Testis (tissue), 2 donors: ENCODE measurements at regions not wholly inside any gene's neighbourhood (a gene's known extent, or its start where the extent isn't known, plus 50 kb on each side); places are given as distances from the start of the nearest gene placed in this dataset.

ENCODE experiments used
- POLR2A ChIP-seq: fragments of 450-650 bp; IDR thresholded peaks from one replicate; pipeline ENCODE4 v1.6.1; 2017; ENCODE audit warnings: antibody characterized with exemption, mild to moderate bottlenecking, moderate library complexity
- TF ChIP-seq, protein P1 (sequence below), 3 experiments: fragments of 450-650 bp in 2 of 3; fragments of 200-600 bp in 1 of 3; sonication (generic) in 1 of 3; IDR thresholded peaks; one replicate each; pipeline ENCODE4 v1.5.1; 2016 to 2019; ENCODE audit warnings: antibody characterized with exemption in 3 of 3, mild to moderate bottlenecking in 2 of 3, moderate library complexity in 1 of 3

DNA sequence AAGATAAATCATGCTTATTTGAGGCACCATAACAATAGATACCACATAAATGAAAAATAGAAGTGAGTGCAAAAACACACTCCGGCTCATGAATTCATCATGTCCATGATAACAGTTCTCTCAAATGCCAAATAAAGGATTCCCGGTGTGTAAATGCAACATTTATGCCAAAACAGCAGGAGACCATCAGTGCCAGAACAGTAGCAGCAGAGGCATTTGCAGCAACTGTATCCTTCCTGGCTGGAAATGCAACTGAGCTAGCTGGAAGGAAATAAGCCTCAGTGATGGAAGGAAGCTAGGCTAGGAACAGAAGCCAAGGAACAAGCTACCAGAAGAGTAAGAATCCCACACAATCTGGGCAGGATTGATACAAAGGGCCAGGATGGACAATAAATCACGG, 79.9 kb upstream of the THSD7A start:
- TF ChIP-seq, protein P1, sequence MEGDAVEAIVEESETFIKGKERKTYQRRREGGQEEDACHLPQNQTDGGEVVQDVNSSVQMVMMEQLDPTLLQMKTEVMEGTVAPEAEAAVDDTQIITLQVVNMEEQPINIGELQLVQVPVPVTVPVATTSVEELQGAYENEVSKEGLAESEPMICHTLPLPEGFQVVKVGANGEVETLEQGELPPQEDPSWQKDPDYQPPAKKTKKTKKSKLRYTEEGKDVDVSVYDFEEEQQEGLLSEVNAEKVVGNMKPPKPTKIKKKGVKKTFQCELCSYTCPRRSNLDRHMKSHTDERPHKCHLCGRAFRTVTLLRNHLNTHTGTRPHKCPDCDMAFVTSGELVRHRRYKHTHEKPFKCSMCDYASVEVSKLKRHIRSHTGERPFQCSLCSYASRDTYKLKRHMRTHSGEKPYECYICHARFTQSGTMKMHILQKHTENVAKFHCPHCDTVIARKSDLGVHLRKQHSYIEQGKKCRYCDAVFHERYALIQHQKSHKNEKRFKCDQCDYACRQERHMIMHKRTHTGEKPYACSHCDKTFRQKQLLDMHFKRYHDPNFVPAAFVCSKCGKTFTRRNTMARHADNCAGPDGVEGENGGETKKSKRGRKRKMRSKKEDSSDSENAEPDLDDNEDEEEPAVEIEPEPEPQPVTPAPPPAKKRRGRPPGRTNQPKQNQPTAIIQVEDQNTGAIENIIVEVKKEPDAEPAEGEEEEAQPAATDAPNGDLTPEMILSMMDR (IDR thresholded peaks at IDR 0.05): no peak
- TF ChIP-seq POLR2A: no peak
